GM04503 (cell line): ENCODE measurements at regions not wholly inside any gene's neighbourhood (a gene's known extent, or its start where the extent isn't known, plus 50 kb on each side); places are given as distances from the start of the nearest gene placed in this dataset.
"Not testable (repeated sequence)": the region's sequence is repeated elsewhere in the genome, so short reads cannot be mapped to it uniquely, and the experiment has no call there.

Experiments
- DNase-seq: peaks from one replicate; pipeline ENCODE4 v3.0.0-alpha.2; 2012; ENCODE audit warnings: low read depth

DNA sequence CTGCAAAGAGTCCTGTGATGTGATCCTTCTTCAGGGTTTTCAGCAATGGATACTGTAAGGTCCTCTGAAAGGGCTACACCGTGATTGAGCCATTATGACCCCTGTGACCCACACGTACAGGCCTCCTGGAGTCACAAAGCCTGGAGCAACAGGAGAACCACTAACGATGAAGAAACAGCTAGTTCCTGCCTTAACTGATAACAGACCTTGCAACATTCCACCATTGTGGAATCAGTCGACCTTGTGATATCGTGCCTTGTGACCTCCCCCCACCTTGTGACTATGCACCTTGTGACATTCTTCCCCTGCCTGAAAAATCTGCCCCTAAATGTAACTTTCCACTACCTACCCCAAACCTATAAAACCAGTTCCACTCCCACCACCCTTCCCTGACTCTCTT lies 1235.4 kb downstream of the OTOL1 start:
- DNase-seq, result not testable (repeated sequence)

DNA sequence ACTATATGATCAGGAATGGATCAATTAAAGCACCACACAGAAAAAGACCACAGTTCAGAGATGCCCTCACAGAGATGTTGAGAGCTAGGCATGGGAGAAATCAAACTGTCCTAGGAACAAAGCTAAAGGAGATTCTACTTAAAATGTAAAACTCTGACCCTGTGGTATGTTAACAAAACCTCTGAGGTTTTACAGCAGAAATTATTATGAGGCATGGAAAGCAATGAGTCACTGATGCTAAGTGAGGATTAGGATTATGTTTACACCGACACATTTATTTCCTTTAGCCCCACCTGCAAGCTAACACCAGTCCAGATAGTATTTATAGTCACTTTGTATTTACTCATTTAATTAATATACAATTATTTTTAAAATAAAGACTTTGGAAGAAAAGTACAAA lies 1242.2 kb downstream of the OTOL1 start:
- DNase-seq, result no peak

DNA sequence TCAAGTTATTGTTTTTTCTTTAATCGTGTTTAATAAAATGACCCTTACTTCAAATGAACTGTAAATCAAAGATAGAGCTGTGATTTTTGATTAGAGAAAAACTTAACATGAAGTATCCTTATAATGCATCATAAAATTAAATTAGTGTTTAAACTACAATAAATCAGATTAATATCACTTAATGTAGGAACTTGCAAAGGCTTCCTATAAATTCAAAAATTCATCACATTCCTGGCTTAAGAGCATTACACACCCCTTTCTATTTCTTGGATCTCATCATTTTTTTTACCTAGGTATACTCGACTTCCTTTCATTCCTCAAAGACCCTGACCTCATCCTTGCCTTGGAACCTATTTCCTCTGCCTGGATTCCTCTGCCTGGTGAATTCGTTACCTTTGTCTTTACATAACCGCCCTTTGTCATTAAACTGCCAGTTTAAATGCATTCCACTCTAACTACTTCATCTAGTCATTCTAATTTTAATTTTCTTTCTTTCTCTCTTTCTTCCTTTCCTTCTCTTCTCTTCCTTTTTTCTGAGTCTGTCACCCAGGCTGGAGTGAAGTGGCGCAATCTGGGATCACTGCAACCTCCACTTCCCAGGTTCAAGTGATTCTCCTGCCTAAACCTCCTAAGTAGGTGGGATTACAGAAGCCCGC lies 1244.5 kb downstream of the OTOL1 start:
- no peak for DNase-seq

DNA sequence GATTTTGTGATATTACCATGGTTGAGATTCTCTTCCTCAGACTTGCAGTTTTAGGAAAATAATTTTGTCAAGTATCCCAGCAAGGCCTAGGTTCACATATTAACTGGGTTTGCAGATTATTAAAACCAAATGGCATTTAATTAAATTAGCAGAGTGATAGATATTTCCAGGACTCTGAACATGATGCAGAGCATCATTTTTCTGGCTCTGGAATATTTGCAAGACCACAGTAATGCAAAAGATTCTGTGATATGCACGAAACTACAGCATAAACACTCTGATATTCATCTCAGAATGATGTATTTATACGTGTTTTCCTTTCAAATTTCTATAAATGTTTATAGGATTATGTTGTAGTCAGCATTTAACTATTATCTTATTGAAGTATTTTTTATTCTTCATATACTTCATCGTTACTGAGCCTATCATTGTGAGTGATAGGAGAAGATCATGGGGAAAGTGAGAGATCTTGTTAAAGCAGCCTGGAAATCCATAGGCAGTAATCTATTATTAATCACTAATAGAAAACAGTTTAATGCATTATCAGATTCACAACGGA lies 1245.6 kb downstream of the OTOL1 start:
- DNase-seq, result no peak

DNA sequence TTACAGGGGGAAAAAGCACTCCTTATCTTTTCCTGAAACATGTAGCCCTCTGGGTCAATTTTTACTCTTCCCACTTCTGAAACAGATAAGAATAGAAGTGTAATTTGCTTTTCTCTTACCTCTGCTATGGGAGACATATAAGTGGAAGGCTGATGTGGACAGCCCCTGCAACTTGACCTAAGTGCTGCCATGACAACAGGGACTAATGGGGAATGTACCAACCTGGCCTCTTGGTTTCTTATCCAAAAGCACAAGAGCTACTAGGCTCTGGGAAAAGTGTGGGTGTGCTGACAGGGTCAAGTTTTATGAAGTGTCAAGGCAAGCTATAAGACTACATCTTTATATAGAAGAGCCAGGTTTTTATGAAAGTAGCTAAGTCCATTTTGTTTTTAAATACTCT lies 1246.5 kb downstream of the OTOL1 start:
- DNase-seq, result no peak

DNA sequence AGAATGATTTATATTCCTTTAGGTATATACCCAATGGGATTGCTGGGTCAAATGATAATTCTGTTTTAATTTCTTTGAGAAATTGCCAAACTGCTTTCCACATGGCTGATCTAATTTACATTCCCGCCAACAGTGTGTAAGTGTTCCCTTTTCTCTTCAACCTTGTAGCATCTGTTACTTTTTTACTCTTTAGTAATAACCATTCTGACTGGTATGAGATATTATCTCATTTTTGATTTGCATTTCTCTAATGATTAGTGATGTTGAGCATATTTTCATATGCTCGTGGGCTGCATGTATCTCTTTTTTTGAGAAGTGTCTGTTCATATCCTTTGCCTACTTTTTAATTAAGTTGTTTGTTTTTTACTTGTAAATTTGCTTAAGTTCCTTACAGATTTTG lies 1264.2 kb downstream of the OTOL1 start:
- DNase-seq, result no peak

DNA sequence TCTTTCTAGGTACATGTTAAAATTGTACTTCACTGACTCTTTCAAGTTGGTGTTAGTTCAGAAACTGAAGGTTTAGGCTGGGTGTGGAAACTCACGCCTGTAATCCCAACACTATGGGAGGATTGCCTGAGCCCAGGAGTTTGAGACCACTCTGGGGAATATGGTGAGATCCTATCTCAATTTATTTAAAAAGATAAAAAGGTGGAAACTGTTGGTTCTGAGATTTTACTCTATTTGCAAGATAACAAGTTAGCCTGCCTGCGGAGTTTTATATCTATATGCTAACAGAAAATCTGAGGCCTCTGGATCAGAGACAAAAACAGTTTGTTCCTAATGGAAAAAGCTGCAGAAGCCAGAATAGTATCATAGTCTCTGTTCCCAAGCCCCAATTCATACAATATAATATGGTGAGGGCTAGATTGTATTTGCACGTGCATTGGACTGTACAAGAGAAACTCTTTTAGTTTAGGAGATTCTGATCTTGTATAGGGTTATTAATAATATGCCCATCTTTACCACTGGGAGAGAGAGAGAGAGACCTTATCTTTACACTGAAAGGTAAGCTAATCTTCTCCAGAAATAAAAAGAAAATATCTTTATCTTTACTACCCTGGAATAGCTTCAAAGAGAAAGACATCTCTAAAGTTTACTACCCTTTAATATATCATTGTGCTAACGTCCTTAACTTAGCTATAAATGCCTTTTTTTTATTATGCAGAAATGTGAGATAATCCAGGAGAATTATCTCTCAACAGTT lies 1267.6 kb downstream of the OTOL1 start:
- no peak for DNase-seq

DNA sequence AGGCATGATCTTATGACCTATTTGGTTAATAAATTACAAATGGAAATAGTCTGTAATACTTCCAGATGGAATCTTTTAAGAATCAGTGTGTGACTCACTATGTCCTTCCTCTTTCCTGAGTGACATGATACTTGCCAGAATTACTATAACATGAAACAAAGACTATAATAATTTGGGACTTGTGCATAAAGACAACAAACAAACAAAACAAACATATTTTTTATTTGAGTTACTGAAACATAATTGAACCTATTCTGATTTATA lies 1268.1 kb downstream of the OTOL1 start:
- no peak for DNase-seq

DNA sequence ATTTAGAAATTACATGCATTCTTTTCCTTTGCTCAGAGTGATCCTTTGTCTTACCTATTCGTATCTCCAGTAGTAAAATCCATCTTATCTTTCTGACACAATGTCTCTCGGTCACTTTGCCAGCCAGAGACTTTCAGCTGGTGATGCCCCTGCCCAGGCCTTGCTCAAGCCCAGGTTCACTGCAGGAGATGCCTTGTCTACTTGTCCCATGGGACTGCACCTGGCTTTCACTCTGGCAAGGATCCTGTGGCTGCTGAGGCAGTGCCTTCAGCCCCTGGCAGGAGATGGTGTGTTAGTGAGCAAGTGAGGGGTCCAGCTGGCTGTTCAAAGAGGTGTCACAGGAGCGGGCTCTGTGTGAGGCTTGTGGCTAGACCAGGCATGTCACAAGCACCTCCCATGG lies 1268.9 kb downstream of the OTOL1 start:
- no peak for DNase-seq

DNA sequence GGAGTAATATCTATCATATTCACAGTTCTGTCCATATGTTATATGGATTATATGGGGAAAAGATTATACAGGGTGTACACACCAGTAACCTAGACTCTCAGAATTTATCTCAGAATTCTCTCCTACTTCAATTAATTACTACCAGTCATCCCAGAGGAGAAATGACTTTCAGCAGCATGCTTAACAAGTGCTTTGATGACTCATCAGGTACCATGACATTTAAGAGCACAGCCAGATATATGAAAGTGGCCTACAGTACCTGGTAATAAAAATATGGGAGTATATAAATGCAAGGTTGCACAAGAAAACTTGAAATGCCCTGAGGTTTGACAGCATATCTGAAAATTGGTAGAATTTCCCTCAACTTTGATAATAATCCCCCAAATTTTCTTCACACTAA lies 1273.0 kb downstream of the OTOL1 start:
- DNase-seq, result no peak

DNA sequence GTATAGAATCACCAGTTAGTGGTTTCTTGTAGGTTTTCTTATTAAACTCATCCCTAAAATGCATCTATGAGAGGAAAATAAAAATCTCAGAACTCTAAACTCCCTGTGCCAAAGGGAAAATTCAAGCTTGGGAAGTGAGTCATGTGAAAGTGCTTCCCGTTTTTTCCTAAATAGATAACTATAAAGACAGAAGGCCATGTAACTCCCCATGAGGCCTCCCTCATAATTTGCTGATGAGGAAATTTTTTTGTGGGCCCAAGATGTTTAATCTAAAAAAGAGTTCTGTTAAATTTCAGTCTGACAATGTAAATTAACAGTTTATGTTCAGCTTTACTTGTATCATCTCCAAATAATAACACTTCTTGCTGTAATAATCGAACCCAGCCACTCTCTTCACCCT lies 1273.9 kb downstream of the OTOL1 start:
- no peak for DNase-seq

DNA sequence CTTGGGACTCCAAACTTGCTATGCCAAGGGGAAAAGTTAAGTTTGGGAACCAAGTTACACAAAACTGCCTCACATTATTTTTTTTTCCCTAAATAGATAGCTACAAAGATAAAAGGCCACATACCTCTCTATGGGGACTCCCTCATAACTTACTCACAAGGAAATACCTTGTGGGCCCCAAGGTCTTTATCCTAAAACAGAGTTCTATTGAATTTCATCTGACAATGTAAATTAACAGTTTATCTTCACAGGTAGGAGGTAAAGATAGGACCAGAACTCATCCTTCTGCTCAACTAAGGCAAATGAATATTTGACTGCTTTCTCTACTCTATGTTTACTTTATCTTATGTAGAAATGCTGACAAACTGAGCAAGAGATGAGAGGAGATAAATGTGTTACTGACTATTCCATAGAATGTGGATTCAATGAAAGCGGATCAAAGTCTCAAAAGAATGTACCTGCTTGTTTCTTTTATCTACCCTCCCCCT lies 1278.0 kb downstream of the OTOL1 start:
- no peak for DNase-seq

DNA sequence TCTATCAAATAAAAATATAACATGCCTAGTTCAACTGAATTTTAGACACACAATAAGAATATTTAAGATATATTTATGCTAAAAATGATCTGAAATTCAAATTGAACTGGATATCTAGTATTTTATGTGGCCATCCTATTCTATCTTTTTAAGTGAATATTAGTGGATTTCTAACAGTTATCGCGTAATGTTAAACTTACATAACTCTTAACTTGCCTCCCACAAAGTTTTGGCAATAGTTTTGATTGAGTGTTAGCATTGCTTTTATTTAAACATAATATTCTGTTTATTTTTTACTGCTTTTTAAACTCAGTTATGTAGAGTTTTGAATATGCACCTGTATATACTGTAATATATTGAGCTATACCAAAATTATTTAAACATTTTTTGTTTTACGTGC lies 1279.5 kb downstream of the OTOL1 start:
- no peak for DNase-seq

DNA sequence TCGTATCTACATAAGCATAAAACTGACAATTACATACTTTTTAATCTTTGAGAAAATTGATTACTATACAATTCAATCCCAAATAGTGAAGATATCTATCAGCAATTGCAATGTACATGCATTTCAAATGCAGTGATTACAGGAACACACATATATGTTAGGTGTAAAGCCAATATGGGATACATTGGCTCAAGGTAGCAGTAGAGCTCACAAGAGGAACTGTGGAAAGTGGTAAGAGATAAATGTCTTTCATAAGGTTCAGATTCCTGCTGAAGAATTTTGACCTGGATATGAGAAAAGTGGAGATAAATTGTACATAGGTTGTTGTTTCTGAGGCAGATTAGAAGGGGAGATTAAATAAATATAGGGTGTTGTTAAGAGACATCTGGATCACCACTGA lies 1280.5 kb downstream of the OTOL1 start:
- DNase-seq, result no peak

DNA sequence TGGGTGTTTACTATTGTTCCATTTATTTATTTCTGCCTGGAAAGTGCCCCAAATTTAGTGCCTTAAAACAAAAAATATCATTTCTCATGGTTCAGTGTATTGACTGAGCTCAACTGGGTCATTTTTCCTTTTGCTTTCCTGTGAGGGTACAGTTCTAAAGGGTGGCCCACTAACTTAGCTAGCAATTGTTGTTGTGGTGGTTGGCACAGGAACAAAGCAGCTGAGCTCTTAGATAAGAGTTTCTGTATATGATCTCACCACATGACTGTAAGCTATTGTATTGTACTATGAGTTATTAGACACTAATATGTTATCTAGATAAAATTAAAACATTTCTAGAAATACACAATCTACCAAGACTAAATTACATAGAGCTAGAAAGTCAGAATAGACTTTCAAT lies 1283.7 kb downstream of the OTOL1 start:
- DNase-seq, result no peak

DNA sequence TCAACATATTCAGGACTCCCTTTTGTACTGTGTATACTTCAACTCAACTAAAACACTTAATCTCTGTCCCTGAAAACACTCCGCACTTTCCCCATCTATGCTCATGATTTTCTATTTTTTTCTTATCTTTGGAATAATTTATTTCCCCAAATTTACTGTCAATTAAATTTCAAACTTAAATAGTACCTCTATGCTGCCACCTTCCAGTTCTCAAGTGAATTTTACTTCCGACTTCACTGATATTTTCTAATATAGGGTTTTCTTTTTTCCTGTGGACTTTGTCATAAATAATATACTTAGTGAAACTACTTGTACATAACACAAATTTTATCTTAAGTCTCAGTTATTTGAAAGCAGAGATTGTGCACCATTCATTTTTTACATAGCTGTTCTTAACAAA lies 1303.3 kb downstream of the OTOL1 start:
- no peak for DNase-seq

DNA sequence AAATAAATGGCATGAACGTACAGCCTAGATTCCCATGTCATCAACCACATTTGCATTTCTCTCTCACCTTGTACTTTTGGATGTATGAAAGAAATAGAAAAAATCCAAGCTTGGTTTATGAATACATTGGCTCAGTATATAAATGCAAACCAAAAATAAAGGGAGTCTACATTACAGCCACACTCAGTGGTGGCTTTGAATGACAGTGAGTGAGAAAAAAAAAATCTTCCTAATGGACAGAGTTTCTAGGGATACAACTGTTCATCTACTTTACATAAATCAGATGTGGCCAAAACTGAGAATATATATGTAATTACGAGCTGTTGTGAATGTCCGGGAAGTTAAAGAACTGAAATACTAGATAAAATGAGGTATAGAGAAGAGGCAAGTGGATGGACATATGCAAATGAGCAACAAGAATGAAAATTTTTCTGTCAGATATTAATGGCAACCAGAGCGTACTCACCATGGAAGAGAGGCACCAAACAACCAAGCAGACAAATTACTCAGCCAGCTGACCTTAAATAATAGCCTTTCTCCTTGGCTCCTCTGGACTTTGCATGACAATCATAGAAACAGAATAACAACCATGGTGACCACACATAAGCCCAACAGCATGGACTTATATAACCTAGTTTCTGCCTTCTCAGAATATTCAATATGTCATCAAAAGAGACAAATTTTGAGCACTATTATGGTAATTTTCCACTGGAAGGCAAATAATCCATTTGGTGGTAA lies 1305.8 kb downstream of the OTOL1 start:
- DNase-seq, result no peak

DNA sequence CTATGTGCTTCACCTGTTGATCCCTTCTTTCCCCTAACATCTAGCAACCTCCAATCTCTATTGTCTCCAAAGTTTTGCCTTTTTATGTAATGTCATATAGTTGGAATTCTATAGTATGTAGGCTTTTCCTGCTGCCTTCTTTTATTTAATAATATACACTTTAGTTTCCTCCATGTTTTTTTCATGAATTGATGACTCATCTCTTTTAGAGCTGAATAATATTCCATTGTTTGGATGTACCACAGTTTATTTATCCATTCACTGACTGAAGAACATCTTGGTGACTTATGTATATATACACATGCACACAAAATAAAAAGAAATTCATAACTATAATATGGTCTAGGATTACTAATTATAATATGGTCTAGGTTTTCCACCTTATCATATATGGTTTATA lies 1314.2 kb downstream of the OTOL1 start:
- no peak for DNase-seq

DNA sequence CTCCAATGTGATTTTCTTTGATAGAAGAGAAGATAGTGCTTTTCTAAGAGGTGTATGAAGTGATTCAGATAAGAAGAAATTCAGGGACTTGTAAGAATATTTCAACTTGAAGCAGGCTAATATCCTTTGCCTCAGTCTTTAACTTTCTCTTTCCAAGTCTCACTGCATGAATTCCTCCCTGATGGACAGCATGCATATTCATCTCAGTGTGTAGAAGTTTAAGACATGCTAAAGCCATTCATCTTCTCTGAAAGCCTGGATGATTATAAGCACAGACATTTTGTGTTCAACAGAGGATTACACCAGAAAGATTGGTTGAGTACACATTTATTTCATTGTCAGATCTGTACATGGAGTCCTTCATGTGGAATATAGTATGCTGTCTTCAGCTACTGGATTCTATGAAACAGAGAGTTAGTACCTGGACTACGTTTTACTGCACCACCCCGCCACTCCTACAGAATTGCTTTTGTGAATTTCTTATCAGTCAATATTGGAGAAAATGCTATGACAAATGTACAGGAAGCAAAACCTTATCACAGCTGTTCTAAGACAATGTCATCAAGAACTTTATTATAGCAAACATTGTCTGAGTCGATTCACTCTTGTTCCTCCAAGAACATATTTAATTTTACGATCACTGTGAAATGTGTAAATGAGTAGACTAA lies 1346.1 kb downstream of the OTOL1 start:
- DNase-seq, result no peak

DNA sequence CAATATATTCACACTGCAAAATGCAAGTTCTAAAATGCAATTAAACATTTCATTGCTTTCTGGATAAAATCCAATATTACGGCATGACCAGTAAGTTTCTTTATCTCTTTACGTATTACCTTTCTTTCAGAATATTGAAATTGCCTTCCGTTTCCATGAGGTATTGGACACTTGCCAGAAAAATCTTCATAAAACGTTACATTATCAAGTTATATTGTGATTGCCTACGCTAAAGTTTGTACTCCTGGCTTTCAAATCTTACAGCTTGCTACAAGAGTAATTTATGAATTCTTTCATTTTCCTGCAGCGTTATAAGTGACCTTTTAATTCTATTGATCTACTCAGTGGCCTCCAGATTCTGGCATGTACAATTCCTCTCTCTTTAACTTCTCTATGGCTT lies 1349.3 kb downstream of the OTOL1 start:
- no peak for DNase-seq

DNA sequence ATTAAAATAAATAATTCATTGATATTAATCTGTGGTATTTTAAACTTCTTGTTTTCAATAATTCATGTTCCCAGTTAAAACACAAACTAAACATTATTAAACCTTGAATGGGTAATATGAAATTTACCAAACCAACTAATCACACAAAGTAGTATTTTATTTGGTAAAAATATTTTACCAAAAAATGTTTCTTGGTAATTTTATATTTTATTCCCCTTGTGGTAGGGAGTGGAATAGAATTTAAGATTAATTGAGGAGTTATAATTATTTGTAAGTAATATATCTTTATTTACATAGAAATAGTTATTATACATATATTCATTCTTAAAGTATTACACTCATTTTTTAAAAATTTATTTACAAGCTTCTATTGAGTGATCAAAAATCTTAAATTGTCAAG lies 1350.9 kb downstream of the OTOL1 start:
- no peak for DNase-seq

DNA sequence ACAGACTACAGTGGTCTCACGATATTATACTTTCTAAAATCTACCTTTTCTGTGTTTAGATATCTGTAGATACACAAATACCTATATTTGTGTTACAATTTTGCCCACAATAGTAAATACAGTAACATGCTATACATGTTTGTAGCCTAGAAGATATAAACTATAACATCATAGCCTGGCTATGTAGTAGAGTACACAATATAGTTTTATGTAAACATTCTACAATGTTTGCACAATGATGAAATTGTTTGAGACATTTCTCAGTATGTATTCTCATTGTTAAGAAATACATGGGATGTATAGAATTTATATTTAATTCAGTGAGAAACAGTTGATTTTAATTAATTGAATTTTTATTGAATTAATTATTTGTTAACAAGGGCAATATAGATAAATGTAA lies 1367.0 kb downstream of the OTOL1 start:
- no peak for DNase-seq

DNA sequence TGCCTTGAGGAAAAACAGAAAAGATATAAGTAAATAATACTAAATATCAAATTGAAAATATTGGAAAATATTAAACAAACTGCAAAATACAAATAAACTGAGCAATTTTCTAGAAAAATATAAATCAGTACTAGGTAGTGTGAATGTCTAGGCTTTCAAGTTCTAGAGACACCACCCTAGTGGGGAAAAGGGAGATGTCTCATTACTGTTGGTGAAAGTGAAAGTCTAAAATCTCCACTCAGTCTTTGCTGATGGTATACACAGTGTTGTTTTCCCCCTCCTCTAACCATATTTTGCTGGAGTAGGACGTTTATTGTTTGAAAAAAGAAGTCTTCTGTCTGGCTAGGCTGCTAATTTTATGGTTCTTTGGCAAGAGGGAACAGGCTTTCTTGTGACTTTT lies 1368.9 kb downstream of the OTOL1 start:
- DNase-seq, result no peak
